SK-N-SH treated with all-trans-retinoic acid at 6 μM for 48 hours (cell line): ENCODE measurements at regions not wholly inside any gene's neighbourhood (a gene's known extent, or its start where the extent isn't known, plus 50 kb on each side); places are given as distances from the start of the nearest gene placed in this dataset.
"Not testable (repeated sequence)": the region's sequence is repeated elsewhere in the genome, so short reads cannot be mapped to it uniquely, and the experiment has no call there.

Experiments
- ATAC-seq: fragments of 200-7000 bp; cut with Tn5 transposase; 3 replicates; pipeline ENCODE4 v1.9.1; 2020; ENCODE audit warnings: mild to moderate bottlenecking, moderate library complexity
- ARNTL ChIP-seq: fragments of 450-650 bp; formaldehyde crosslinking; IDR thresholded peaks from 2 replicates; pipeline ENCODE4 v1.5.0; 2020; ENCODE audit warnings: low read depth, mild to moderate bottlenecking, moderate library complexity, borderline replicate concordance
- BACH2 ChIP-seq: fragments of 250-450 bp; sonication (Bioruptor Pico); IDR thresholded peaks from 2 replicates; pipeline ENCODE4 v1.9.0; 2021; ENCODE audit warnings: mild to moderate bottlenecking, borderline replicate concordance
- CREB5 ChIP-seq: fragments of 250-450 bp; sonication (Bioruptor Pico); IDR thresholded peaks from 2 replicates; pipeline ENCODE4 v1.5.1; 2020; ENCODE audit warnings: low read depth, mild to moderate bottlenecking, moderate library complexity
- CSDC2 ChIP-seq: fragments of 250-450 bp; sonication (Bioruptor Pico); IDR thresholded peaks from 2 replicates; pipeline ENCODE4 v1.5.0; 2020; ENCODE audit warnings: mild to moderate bottlenecking, moderate library complexity
- CSRNP3 ChIP-seq: fragments of 250-450 bp; sonication (Bioruptor Pico); IDR thresholded peaks from 2 replicates; pipeline ENCODE4 v1.5.1; 2021; ENCODE audit warnings: mild to moderate bottlenecking, moderate library complexity
- ISL1 ChIP-seq: fragments of 250-450 bp; sonication (Bioruptor Pico); IDR thresholded peaks from 2 replicates; pipeline ENCODE4 v2.1.2; 2022; ENCODE audit warnings: mild to moderate bottlenecking, moderate library complexity
- OSR1 ChIP-seq: fragments of 250-450 bp; sonication (Bioruptor Pico); IDR thresholded peaks from 2 replicates; pipeline ENCODE4 v1.8.0; 2022; ENCODE audit warnings: moderate library complexity, mild to moderate bottlenecking, inconsistent platforms
- PATZ1 ChIP-seq: fragments of 250-450 bp; sonication (Bioruptor Pico); IDR thresholded peaks from 2 replicates; pipeline ENCODE4 v1.8.0; 2020; ENCODE audit warnings: mild to moderate bottlenecking, moderate library complexity, borderline replicate concordance
- PPARA ChIP-seq: fragments of 250-450 bp; sonication (Bioruptor Pico); IDR thresholded peaks from 2 replicates; pipeline ENCODE4 v1.5.0; 2020; ENCODE audit warnings: mild to moderate bottlenecking, borderline replicate concordance
- RARB ChIP-seq: fragments of 250-450 bp; sonication (Bioruptor Pico); IDR thresholded peaks from 2 replicates; pipeline ENCODE4 v1.8.0; 2021; ENCODE audit warnings: mild to moderate bottlenecking, moderate library complexity
- SNAI2 ChIP-seq: fragments of 250-450 bp; sonication (Bioruptor Pico); IDR thresholded peaks from 2 replicates; pipeline ENCODE4 v1.5.0; 2020; ENCODE audit warnings: mild to moderate bottlenecking, moderate library complexity
- TCF4 ChIP-seq: fragments of 250-450 bp; sonication (Bioruptor Pico); IDR thresholded peaks from 2 replicates; pipeline ENCODE4 v1.8.0; 2021; ENCODE audit warnings: mild to moderate bottlenecking, moderate library complexity, borderline replicate concordance
- TOX ChIP-seq: fragments of 250-450 bp; sonication (Bioruptor Pico); IDR thresholded peaks from 2 replicates; pipeline ENCODE4 v1.8.0; 2021; ENCODE audit warnings: mild to moderate bottlenecking, moderate library complexity, borderline replicate concordance
- ZFP3 ChIP-seq: fragments of 250-450 bp; sonication (Bioruptor Pico); IDR thresholded peaks from 2 replicates; pipeline ENCODE4 v1.5.0; 2020; ENCODE audit warnings: mild to moderate bottlenecking, moderate library complexity
- ZNF565 ChIP-seq: fragments of 450-650 bp; formaldehyde crosslinking; conservative IDR thresholded peaks from 2 replicates; pipeline ENCODE4 v1.5.0; 2020; ENCODE audit warnings: low read depth, mild to moderate bottlenecking, moderate library complexity
- ZNF70 ChIP-seq: fragments of 450-650 bp; formaldehyde crosslinking; IDR thresholded peaks from 2 replicates; pipeline ENCODE4 v1.5.0; 2020; ENCODE audit warnings: mild to moderate bottlenecking, moderate library complexity
- ZNF8 ChIP-seq: fragments of 450-650 bp; formaldehyde crosslinking; IDR thresholded peaks from 2 replicates; pipeline ENCODE4 v1.5.0; 2020; ENCODE audit warnings: mild to moderate bottlenecking, moderate library complexity

GRCh38 chr1:234780531-234781162 is 170.7 kb upstream of the IRF2BP2 start:
- ATAC-seq, result no peak; the same call in 2 of the 3 replicates
- TF ChIP-seq CSDC2 (CRISPR knock-in tag) (no peak), ZNF8 (CRISPR knock-in tag) (no peak), BACH2 (CRISPR knock-in tag) (no peak), RARB (CRISPR knock-in tag) (no peak), ARNTL (CRISPR knock-in tag) (no peak), ISL1 (CRISPR knock-in tag) (no peak), CREB5 (CRISPR knock-in tag) (no peak), PATZ1 (no peak), ZNF565 (no peak), SNAI2 (CRISPR knock-in tag) (no peak), CSRNP3 (CRISPR knock-in tag) (no peak), PPARA (CRISPR knock-in tag) (no peak), OSR1 (CRISPR knock-in tag) (no peak)
- TF ChIP-seq, all 23 proteins: peak for 0

GRCh38 chr1:234780112-234780511 is 170.1 kb upstream of the IRF2BP2 start:
- TF ChIP-seq CSDC2 (CRISPR knock-in tag) (no peak), CSRNP3 (CRISPR knock-in tag) (no peak), CREB5 (CRISPR knock-in tag) (no peak), ZFP3 (no peak), ISL1 (CRISPR knock-in tag) (no peak), ARNTL (CRISPR knock-in tag) (no peak), TOX (CRISPR knock-in tag) (no peak), PATZ1 (no peak), OSR1 (CRISPR knock-in tag) (no peak), ZNF565 (no peak), SNAI2 (CRISPR knock-in tag) (no peak), TCF4 (CRISPR knock-in tag) (no peak), ZNF70 (CRISPR knock-in tag) (no peak), ZNF8 (CRISPR knock-in tag) (no peak)
- TF ChIP-seq, all 23 proteins: peak for 0
- ATAC-seq, result no peak

GRCh38 chr1:234779600-234779999 is 169.6 kb upstream of the IRF2BP2 start:
- ATAC-seq, result not testable (repeated sequence)
- TF ChIP-seq BACH2 (CRISPR knock-in tag), result 0 out of 2 replicates have a peak, but pooled peaks have one; percentile 39

- TF ChIP-seq ZNF70 (CRISPR knock-in tag), result peak; percentile 53; the same call in 1 of the 2 replicates
- TF ChIP-seq ISL1 (CRISPR knock-in tag), result no peak
- no peak for ATAC-seq
Measured at GRCh38 chr1:234779160-234779538, 169.2 kb upstream of the IRF2BP2 start.
